Femur (tissue), 1 donor: ENCODE measurements at regions not wholly inside any gene's neighbourhood (a gene's known extent, or its start where the extent isn't known, plus 50 kb on each side); places are given as distances from the start of the nearest gene placed in this dataset.
"Not testable (repeated sequence)": the region's sequence is repeated elsewhere in the genome, so short reads cannot be mapped to it uniquely, and the experiment has no call there.

Experiments used
- DNase-seq: peaks from one replicate; pipeline ENCODE4 v3.0.0-alpha.2; 2017

DNA sequence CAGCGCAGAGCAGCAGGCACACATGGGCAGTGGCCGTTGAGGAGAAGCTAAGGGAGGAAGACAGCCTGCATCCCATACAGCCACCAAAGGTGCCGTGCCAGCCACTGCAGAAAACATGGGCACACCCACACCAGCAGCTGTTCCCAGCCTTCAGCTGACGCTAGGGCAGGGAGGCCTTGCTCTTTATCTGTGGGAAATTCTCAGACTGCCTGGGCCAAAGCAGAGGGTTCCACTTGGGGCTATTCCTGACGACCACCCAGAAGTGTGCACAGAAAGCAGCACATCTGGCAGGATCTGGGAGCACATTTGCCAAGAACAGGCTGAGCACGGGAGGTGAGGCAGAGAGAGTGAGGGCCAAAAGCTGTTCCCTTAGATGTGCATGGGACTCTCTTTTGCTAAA lies 101.3 kb upstream of the SOX11 start:
- DNase-seq, result peak; percentile 77

DNA sequence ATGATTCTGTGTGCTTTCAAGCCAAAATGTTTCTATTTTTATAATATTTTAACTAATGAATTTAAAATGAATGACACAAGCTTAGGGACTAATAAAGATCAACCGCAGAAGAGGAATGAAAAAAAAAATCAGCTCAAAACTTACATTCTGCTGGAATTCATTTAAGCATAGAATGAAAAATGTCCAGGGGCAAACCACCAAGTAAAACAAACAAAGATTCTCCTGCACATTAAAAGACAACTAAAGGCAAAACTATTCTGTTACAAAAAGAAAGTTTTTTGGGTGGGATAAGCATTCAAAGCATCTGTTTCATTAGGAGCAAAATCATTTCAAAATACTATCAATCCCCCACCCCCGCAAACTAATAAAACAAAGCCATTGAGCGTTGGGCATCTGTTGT lies 99.3 kb upstream of the SOX11 start:
- no peak for DNase-seq

GRCh38 chr2:5594249-5594695 lies 97.9 kb upstream of the SOX11 start:
- no peak for DNase-seq

- DNase-seq, result no peak
Observed at GRCh38 chr2:5596868-5597267, 95.3 kb upstream of the SOX11 start.

GRCh38 chr2:5598156-5598555 lies 94.0 kb upstream of the SOX11 start:
- no peak for DNase-seq

- DNase-seq, result no peak
Observed at GRCh38 chr2:5609201-5609600, 83.0 kb upstream of the SOX11 start.

GRCh38 chr2:5612666-5613065 lies 79.5 kb upstream of the SOX11 start:
- DNase-seq, result no peak

DNA sequence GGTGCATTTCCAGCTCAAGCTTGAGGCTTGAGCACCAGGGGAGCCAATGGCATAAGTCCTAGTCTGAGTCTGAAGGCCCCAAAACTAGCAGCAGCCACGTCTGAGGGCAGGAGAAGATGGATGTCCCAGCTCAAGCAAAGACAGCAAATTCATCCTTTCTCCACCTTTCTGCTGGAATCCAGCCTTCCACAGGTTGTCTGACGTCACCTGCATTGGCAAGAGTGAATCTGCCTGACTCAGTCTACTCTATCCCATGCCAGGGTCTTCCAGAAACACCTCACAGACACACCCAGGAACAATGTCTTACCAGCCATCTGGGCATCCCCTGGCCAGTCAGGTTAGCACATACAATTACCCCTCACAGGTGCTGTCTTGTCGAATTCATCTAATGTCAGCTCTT lies 76.2 kb upstream of the SOX11 start:
- DNase-seq, result no peak

- peak; percentile 56 for DNase-seq
Observed at GRCh38 chr2:5617358-5617757, 74.8 kb upstream of the SOX11 start.

GRCh38 chr2:5617796-5618195 lies 74.4 kb upstream of the SOX11 start:
- DNase-seq, result peak; percentile 20

DNA sequence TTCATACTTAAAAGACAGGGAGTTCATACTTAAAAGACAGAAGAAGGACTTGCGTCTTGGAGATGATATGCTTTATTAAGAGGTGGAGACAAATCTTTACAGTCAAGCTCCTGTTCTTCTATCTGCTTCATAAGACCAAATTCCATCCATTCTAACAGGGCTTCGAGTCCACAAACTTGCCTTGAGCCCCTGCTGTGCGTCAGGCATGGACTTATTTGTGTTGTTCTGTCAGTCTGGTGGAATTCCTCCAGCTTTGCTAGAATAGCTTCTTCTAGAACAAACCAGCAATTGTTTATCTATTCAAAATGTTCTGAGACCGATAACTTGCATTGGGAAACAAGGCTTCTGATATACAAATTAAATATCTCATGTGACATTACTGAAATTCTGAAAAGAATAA lies 73.9 kb upstream of the SOX11 start:
- DNase-seq, result no peak

DNA sequence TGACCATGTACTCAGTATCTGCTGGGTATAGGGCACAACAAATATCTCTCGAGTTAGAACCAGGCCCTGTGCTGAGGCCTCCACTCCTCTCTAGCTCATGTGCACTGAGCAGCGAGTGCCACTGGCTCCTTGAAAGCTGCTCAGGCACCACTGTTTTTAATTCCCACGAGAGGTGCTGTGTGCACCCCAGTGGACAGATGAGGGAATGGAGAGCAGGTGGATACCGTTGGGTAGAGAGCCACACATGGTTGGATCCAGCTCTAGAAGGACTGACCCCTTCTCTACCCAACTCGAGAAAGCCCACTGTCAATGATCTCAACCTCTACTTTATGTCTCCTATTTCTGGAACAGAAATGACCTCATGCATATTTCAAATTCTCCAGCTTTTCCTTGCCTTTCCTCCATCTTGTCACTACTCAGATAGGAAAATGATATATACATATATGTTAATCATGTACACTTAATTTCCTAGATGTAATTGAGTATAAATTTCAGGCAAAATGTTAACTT lies 66.6 kb upstream of the SOX11 start:
- not testable (repeated sequence) for DNase-seq

DNA sequence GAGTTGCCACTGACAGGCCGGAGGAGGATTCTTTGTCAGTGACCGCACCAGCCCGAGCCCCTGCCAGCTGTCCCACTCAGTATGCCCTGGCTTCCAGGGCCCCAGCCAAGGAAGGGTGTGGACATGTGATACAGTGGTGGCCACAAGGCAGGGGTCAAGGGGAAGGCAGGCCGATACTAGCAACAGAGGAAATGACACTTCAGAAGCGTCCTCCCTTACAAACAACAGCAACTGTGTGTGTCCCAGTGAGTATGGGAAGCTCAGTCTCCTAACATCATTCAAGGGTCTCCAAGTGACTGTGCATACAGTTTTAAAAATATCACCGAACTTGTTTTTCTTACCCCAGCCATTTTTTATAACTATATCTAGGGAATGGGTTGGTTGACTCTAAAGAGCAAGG lies 63.7 kb upstream of the SOX11 start:
- DNase-seq, result not testable (repeated sequence)

DNA sequence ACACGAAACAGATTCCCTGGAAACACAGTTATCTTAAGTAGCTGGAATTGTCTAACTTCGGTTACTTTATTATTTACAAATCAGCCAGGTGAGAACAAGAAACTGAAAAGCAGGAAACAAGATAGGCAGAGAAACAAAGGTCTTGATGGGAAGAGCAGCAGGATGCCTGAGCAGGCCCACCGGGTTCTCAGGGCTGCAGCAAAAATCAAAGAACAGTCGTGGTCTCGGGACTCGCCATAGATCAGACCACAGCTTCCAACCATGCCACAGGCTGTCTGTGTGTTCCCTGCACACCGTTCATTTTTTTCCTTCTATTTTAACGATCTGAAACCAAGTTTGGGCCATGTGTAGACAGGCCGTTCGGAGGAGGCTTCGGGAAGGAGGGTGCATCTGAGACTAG lies 62.7 kb upstream of the SOX11 start:
- DNase-seq, result not testable (repeated sequence)

GRCh38 chr2:5637051-5637450 lies 55.1 kb upstream of the SOX11 start:
- DNase-seq, result not testable (repeated sequence)
